ENCODE measurements at regions not wholly inside any gene's neighbourhood (a gene's known extent, or its start where the extent isn't known, plus 50 kb on each side); places are given as distances from the start of the nearest gene placed in this dataset.

DNA sequence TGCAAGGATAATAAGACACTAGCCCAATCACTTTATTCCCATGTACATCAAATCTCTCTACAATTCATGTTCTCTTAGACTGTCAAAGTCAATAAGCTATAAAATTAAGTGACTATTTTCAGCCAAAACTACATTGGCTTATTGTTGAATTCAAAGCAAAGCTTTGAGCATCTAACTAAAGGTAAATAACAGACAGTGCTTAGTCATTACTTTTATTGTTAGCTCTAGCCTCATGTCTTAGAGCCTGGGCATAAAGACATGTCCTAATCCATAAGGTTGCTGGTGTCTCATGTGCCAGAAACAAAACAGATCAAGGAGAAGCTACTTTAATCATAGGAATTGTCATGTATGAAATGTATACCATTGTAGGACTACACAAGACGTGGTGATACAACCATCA lies 103.1 kb upstream of the UNC5C start:
- no peak for DNase-seq

DNA sequence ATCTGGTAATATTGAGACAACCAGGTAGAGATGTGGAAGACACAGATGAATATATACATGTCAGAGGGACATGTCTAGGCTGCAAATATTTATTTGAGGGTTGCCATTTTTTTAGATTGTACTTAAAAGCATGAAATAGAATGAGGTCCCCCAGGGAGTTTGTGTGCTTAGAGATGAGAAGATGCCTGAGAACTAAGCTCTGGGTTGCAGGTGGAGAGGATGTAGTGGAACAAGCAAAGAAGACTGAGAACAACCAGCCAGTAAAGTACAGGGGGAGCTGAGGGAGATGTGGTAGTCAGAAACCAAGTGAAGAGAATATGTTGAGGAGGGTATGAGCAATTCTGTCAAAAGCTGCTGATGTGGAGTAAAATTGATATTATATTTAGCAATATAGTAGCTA lies 95.6 kb upstream of the UNC5C start:
- DNase-seq: no peak

DNA sequence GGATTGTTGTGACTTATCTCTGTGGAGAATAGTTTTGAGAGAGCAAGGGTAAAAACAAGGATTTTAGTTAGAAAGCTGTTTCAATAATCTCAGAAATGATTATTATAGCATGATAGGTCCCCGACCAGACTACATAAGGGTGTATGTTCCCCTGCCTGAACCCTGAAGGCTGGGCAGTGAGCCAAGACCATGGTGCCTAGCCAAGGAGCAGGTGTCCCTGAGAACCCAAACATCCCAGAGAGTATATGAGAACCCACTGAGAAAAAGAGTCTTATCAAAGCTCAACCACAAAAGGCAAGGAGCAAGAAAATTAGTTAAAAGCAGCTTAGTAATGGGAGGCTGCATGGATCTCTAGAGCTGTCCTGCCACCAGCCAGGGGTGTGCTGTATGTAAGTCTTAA lies 94.9 kb upstream of the UNC5C start:
- peak; percentile 10 for DNase-seq

DNA sequence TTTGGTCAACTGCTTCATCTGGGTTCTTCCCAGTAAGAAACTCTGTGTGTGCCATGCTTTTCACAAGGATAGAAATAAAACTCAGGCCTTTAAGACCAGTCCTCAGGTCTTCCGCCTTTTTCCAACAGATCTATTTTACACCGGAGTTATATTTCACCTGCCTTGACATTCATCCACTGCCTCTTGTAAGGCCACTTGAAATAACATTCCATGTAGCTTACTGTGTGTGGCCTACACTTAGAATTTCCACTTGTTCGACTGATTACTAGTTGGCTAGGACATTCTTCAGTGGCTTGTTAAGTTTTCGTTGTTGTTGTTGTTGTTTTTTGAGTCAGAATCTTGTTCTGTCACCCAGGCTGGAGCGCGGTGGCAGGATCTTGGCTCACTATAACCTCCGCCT lies 92.8 kb upstream of the UNC5C start:
- DNase-seq: no peak

DNA sequence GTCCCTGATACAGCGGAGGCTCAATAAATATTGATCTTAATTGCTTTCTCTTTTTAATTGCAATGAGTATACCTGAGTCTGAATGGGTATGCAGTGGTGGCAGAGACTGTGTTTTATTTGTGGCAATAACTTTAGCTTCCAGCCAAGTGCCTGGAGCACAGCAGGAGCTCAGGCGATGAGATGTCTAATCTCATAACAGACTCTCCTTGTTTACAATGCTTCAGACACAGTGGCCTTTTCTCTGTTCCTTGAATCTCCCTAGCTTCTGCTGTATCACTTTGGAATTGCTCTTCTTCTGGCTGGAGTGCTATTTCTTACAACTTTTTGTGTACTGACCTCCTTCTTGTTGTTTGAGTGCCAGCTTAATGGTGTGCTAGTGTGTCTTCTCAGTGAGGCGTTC lies 91.5 kb upstream of the UNC5C start:
- DNase-seq: peak; percentile 71

DNA sequence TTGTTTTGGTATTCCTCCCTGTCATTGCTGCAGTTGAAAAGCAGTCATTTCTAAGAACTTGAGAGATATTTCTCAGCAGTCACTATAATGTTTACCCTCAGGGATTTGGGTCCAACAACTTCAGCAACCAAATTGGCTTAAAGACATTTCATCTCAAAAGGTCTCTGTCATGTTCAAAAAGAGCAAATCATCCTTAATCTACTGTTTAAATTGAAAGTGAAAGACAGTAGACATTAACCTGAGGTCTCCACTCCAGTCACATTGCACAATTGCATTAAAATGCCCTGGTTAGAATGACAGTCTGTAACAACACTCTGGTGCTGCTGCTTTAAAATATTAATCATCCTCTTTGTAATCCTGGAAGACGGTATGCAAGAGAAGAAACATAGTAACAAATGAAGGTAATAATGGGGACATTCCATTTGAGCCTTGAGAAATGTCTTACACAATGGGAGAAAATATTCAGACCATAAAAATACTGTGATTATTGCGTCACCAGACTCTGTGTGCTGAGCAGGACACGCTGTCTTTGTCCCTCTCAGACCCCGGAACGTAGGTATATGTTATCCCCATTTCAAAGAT lies 90.2 kb upstream of the UNC5C start:
- peak; percentile 7 for DNase-seq

DNA sequence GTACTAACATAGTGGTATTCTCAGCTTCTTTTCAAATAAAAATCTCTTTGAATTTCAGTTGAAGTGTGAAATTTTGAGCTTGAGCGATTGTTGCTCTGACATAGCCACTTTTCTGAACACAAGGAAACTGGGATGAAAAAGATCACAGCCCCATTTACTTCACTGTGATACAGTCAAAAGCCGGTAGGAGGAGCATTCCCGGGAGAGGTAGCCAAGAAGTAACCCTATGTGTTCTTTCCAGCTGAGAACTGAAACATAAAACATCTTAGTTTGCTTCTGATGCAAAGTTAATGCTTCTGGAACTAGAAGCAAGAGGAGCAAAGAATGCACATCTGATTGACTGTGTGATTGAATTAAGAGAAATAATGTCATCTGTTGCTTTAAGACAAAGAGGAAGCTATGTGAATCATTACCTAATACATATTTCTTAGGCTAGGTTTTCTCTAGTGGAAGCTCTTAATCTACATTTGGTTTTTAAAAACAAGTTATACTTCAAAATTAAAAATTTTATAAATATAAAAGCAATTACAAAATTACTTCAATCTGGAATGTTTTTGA lies 88.3 kb upstream of the UNC5C start:
- DNase-seq: peak; percentile 65

DNA sequence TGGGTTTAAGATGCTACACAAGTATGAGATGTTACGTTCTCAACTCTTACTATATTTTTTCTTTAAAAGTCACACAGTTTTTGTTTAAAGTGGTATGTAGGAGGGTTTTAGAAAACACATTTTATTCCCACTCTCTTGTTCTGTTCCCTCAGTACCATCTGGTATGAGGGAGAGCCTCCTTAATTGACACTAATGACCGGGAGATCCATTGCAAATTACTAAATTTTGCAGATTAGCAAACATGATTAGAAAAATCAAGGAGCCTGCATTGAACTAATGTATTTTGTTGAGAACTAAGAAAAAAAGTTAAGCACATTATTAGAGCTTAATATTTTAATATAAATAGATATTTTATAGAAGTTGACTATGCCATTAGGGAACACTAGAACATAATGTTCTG lies 87.3 kb upstream of the UNC5C start:
- peak; percentile 44 for DNase-seq

DNA sequence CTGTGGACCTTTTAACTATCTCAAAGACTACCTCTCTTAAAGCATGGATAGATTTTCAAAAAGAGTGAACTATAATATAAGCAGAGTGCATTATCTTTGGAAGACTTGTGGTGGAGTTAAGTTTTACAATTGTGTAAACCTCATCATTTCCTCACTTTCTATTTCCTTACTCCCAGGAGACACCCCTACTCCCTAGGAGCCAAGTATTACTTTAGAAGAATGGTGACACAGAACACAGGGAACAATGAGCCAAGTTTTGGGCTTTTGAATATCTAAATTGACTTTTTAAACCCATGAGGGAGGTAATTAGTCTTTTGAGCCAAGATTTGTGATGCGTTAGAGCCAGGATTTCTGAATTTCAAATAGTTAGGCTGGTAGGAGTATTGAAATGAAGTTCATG lies 78.9 kb upstream of the UNC5C start:
- DNase-seq: no peak

DNA sequence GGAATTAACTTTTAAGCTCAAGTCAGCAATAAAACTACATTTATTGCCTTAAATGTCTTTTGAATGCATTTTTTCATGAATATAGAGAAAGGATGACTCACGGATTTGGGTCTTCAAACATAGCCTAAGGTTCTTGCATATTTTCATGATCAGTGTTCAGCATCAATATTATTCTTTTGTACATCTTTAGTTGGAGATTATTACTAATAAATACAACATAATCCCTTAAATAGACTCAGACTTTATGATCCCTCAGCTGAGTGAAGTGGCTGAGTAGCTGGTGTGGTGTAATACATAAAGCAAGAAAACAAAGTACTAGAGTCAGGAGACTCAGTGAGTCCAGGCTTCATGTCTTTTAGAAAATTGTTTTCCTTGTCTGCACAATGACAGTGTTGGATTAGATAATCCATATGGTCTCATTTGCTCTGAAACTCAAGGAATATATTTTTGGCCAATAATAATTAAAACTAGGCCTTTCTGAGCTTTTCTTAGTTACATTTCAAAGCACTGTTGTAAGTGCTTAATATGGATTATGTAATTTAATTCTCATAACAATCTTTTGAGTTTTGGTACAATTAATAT lies 78.3 kb upstream of the UNC5C start:
- peak; percentile 3 for DNase-seq

DNA sequence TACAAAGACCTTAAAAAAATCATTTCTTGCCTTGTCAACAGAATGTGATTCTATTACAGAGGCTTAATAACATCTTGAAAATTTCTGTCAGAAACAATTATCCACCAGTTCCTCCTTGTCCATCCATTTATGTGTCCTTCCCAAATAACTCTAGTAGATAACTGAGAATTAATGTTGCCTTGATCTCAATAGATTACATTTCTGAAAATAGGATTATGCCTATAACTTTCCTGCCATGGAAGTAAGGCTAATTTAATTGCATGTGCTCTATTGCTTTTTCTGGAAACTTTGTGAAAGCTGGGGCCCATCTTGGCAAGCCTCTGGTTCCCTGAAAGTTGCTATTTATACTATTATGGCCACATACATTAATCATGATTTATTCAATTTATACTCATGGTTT lies 76.2 kb upstream of the UNC5C start:
- DNase-seq: no peak

DNA sequence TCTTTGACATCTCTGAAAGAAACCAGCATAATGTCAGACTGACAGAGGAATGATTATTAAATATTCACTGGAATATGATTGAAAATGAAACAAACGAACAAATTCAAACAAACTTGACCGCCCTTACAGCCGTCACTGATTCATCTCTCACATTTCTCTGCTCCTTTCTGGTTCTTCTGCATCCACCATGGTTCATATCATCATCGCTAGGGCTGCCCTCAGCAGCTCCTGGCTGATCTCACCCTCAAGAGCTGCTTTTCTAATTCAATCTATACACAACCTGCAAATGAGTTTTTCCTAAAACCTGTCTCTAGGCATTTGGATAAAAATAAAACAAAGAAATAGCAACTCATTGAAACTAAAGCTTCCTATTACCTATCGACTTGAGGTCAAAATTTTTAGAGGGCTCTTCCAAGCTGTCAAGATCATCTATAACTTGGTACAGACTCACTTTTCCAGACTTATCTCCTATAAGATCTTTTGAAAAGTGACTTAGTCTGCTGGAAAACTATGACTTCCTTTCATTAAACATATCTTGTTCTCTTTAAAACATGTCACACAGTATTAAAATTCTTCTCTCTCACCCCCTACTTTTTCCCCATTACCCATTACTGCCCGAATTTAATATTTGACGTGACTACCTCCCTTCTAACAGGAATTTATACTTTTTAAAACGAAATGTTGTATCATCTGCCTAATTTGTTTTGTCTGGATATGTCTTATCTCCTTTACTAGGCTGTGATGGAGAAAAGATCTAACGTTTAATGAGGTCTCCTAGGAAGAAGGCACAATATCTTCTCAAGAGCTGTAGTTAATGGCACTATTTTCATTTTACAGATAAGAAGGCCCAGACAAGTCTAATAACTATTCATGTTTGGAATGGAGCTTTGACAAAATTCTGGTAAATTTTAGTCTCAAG lies 71.0 kb upstream of the UNC5C start:
- DNase-seq: no peak

DNA sequence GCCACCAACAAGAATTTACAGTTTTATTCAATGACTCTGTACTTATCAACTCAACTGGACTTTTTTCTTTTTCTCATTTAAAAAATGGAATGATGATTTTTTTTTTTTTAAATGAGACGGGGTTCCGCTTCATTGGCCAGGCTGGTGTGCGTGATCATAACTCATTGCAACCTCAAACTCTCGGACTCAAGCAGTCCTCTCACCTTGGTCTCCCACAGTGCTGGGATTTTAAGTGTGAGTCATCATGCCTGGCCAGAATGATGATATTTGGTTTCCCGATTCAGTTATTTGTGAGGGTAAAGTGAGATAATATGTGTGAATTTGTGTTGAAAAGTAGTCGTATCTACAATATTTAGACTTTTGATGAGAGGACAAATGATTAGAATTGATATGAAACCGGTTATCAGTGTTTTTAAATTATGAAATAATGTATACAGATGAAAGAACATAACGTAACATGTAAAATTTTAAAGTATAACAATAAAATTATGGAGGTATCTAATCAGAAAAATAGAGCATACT lies 66.0 kb upstream of the UNC5C start:
- no peak for DNase-seq

DNA sequence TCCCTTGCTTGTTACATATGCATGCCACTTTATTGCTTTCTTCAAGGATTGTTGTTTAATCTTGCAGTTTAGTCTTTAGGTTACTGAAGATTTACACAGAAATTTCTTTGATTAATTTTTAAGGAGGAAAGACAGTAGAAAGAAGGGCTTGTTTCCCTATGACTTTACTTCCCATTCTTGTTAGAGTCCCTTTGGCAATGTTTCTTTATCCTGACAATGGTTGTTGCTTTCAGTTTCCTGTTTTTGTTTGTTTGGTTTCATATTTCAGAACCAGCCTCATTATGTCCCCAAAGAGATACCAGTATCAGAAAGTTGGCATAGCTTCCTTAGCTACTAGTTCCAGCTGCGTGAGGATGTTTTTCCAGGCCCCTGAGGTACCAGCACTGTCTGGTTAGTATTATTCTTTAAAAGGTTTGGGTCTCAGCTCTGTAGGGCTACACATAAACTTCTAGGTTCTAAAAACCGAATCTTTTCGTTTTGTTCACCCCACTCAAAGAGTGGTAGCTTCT lies 61.3 kb upstream of the UNC5C start:
- no peak for DNase-seq

DNA sequence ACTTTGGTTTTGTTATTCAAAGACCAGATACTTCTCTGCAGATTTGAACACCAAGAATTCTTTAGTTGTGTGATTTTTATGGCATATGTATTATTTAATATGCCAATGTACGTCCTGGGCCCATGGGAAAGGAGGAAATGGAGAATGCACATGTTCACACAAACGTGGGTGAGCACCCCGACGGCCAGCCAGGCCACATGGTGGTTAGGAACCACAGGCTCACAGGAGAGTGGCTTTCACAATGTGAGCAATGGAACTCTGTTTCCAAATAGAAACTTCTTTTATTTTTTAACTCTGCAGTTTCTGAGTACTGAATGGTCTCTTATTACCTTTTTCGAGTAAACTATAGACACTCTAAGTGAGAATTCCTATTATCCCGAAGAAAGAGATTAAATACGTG lies 58.0 kb upstream of the UNC5C start:
- no peak for DNase-seq

DNA sequence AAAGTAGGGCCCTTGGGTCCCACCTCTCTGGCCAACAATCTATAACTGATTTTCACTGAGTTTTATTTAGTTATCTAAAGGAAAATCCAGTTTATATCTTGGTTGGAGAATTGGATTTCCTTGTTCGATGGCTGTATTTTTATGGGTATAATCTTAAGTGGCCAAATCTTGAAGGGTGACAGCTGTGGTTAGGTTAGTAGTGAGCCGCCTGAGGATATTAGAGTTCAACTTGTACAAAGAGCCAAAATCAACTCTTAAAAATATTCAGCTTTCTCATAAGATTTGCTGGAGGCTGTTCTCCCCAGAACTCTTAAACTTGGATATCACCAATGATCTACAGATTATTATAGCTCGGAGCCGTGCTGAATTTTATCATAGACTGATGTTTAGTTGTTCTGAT lies 54.6 kb upstream of the UNC5C start:
- no peak for DNase-seq

DNA sequence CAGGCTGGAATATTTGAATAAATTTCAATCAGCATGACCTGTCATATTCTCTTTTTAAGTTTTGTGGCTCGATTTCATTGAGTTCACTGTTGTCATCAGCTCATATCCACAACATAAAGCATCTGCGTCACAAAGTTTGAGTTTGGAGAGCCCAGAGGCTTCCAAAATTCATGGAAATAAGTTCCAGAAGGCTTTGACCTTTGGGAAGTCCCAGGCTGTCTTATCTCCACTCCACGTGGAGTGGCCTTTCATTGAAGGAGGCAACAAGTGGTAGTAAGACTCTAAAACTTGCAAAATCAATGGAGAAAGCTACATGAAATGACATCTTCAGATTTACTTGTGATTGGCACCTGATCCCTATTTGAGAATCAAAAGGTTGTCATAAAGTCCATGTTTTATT lies 54.1 kb upstream of the UNC5C start:
- no peak for DNase-seq

DNA sequence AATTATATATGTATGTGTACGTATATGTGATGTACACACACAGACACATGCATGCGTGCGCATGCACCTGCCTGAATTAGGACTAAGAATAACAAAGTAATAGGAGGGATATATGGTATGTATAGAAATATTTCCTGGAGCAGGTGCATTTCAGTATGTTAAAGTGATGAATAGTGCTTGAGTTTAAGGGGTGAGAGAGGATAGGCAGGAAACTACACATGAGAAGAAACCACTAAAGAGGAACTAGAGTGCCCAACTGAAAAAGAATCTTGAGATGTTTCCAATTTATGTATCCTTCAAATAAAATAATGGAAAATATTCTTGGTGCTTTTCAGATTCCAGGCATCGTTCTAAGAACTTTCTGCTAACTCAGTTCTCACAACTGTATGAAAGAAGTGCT lies 52.6 kb upstream of the UNC5C start:
- no peak for DNase-seq

DNA sequence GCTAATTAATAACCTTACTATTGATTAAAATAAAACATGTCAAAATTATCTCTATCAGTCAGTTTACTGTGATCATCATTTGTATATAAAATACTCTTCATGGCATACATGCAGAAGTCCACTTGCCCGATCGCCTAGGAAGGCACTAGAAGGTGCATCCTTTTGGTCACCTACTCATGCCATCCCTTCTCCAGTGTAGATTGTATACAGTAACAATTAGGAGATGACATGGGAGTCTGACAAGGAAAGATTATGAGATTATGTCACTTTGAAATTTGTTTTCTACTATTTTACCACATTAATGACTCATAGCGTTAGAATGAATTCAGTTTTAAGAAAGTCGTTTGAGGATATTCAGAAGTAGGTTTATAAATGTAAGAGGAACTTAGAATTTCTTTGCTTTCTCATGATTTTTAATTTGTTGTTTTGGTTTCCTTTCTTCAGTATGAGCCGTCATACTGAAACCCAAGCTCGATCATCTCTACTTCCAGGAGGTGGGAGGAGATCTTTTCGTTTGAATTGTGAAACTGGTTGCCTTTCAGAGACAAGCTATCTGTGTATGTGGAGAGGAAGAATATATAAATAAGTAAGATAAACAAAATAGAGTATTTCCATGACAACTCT lies 51.1 kb upstream of the UNC5C start:
- DNase-seq: no peak

Data from NCI-H82 (cell line).